KMS-11 (cell line): ENCODE measurements at regions not wholly inside any gene's neighbourhood (a gene's known extent, or its start where the extent isn't known, plus 50 kb on each side); places are given as distances from the start of the nearest gene placed in this dataset.

Experiments used
- H2AFZ ChIP-seq: fragments of 200-600 bp; sonication (generic); 2 replicates; pipeline ENCODE4 v1.6.1; 2016; ENCODE audit warnings: antibody characterized with exemption, mixed run types, low read depth
- H3K27ac ChIP-seq: fragments of 200-600 bp; sonication (generic); 2 replicates; pipeline ENCODE4 v1.6.1; 2016; ENCODE audit warnings: mild to moderate bottlenecking, mixed run types
- H3K27me3 ChIP-seq: fragments of 200-600 bp; sonication (generic); 2 replicates; pipeline ENCODE4 v1.6.1; 2017; ENCODE audit warnings: mild to moderate bottlenecking, low read depth, mixed run types, moderate library complexity; ENCODE audit not compliant: insufficient read depth
- H3K36me3 ChIP-seq: fragments of 200-600 bp; sonication (generic); 2 replicates; pipeline ENCODE4 v1.6.1; 2017; ENCODE audit warnings: mild to moderate bottlenecking, mixed run types; ENCODE audit not compliant: insufficient read depth
- H3K4me1 ChIP-seq: fragments of 200-600 bp; sonication (generic); 2 replicates; pipeline ENCODE4 v1.6.1; 2016; ENCODE audit warnings: mild to moderate bottlenecking, low read depth, mixed run types; ENCODE audit not compliant: poor library complexity, severe bottlenecking
- H3K4me2 ChIP-seq: fragments of 200-600 bp; sonication (generic); 2 replicates; pipeline ENCODE4 v1.7.0; 2016; ENCODE audit warnings: mild to moderate bottlenecking, mixed run types
- H3K4me3 ChIP-seq: fragments of 200-600 bp; sonication (generic); IDR thresholded peaks from 2 replicates; pipeline ENCODE4 v1.6.1; 2017; ENCODE audit warnings: low read depth, low read length, mixed read lengths; ENCODE audit not compliant: insufficient read depth
- H3K79me2 ChIP-seq: fragments of 200-600 bp; sonication (generic); 2 replicates; pipeline ENCODE4 v1.6.1; 2016; ENCODE audit warnings: low read depth, mixed run types; ENCODE audit not compliant: insufficient read depth
- H3K9ac ChIP-seq: fragments of 200-600 bp; sonication (generic); 2 replicates; pipeline ENCODE4 v1.6.1; 2016; ENCODE audit warnings: mild to moderate bottlenecking, mixed run types
- H4K20me1 ChIP-seq: fragments of 200-600 bp; sonication (generic); 2 replicates; pipeline ENCODE4 v1.6.1; 2016; ENCODE audit warnings: mild to moderate bottlenecking, mixed run types; ENCODE audit not compliant: insufficient read depth
- TF ChIP-seq, protein P1 (sequence below): fragments of 200-600 bp; sonication (generic); conservative IDR thresholded peaks from 2 replicates; pipeline ENCODE4 v1.6.1; 2017; ENCODE audit warnings: low read depth, mild to moderate bottlenecking, antibody characterized with exemption, low read length, moderate library complexity, mixed read lengths

DNA sequence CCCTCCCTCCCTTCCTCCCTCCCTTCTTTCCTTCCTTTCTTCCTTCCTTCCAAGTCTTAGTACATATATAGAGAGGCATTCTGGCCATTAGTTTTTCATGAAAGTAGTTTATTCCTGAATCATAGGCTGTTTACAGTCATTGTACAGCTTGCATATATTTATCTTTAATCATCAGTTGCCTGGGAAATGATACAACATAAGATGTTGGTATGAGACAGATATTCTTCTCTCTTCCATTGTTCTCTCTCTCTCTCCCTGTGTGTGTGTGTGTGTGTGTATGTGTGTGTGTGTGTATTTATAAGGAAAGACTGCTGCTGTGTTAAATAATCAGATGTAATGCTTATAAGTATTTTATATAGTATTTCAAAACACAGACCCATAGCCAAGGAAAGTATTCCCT is 289.8 kb upstream of the UBE2E3 start:
- Histone ChIP-seq H3K4me1 (no peaks in the 10 kb centered on the region), H3K4me3 (no peak overlapping the region), H3K36me3 (no peaks in the 10 kb centered on the region), H4K20me1 (no peaks in the 10 kb centered on the region), H3K79me2 (no peaks in the 10 kb centered on the region), H3K27me3 (no peaks in the 10 kb centered on the region), H2AFZ (no peak overlapping the region), H3K9ac (no peak overlapping the region), H3K27ac (no peak overlapping the region), H3K4me2 (no peak overlapping the region)
- TF ChIP-seq, protein P1, sequence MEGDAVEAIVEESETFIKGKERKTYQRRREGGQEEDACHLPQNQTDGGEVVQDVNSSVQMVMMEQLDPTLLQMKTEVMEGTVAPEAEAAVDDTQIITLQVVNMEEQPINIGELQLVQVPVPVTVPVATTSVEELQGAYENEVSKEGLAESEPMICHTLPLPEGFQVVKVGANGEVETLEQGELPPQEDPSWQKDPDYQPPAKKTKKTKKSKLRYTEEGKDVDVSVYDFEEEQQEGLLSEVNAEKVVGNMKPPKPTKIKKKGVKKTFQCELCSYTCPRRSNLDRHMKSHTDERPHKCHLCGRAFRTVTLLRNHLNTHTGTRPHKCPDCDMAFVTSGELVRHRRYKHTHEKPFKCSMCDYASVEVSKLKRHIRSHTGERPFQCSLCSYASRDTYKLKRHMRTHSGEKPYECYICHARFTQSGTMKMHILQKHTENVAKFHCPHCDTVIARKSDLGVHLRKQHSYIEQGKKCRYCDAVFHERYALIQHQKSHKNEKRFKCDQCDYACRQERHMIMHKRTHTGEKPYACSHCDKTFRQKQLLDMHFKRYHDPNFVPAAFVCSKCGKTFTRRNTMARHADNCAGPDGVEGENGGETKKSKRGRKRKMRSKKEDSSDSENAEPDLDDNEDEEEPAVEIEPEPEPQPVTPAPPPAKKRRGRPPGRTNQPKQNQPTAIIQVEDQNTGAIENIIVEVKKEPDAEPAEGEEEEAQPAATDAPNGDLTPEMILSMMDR, result no peak

DNA sequence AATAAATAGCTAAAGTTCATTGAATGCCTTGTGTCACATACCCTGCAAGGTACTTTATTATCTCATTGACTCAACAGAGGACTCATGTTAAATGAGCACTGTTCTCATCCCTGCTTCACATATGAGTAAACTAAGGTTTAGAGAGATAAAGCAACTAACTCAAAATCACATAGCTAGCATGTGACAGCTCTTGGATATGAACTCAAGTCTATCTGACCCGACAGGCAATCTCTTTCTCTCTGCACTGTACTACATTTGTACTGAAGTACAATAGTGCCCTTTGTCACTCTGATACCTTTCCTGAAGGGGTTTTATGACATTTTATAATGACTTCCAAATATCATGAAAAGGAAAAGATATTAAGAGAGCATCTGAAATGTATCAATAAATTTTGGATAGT is 297.5 kb upstream of the UBE2E3 start:
- Histone ChIP-seq H3K4me2 (no peak overlapping the region), H3K27ac (no peak overlapping the region), H2AFZ (no peak overlapping the region), H4K20me1 (no peaks in the 10 kb centered on the region), H3K9ac (no peak overlapping the region), H3K36me3 (no peaks in the 10 kb centered on the region), H3K4me3 (no peak overlapping the region), H3K27me3 (no peaks in the 10 kb centered on the region), H3K4me1 (no peaks in the 10 kb centered on the region), H3K79me2 (no peaks in the 10 kb centered on the region)
- TF ChIP-seq, protein P1, result no peak

GRCh38 chr2:180679693-180680092 is 300.7 kb upstream of the UBE2E3 start:
- Histone ChIP-seq H3K4me1 (no peaks in the 10 kb centered on the region), H3K36me3 (no peaks in the 10 kb centered on the region), H3K79me2 (no peaks in the 10 kb centered on the region), H3K4me2 (no peak overlapping the region), H3K9ac (no peak overlapping the region), H3K27me3 (no peaks in the 10 kb centered on the region), H2AFZ (no peak overlapping the region), H3K27ac (no peak overlapping the region), H4K20me1 (no peaks in the 10 kb centered on the region), H3K4me3 (no peak overlapping the region)
- TF ChIP-seq, protein P1, result no peak

GRCh38 chr2:180678625-180678972 is 301.8 kb upstream of the UBE2E3 start:
- no peaks in the 10 kb centered on the region for H4K20me1 ChIP-seq
- H2AFZ ChIP-seq, result no peak overlapping the region
- no peak overlapping the region for H3K4me2 ChIP-seq
- H3K27ac ChIP-seq, result no peak overlapping the region
- H3K9ac ChIP-seq, result no peak overlapping the region
- H3K79me2 ChIP-seq, result no peaks in the 10 kb centered on the region
- H3K4me3 ChIP-seq, result no peak overlapping the region
- no peaks in the 10 kb centered on the region for H3K36me3 ChIP-seq
- H3K4me1 ChIP-seq, result no peaks in the 10 kb centered on the region
- TF ChIP-seq, protein P1, result no peak
- H3K27me3 ChIP-seq, result no peaks in the 10 kb centered on the region
